ENCODE measurements at regions not wholly inside any gene's neighbourhood (a gene's known extent, or its start where the extent isn't known, plus 50 kb on each side); places are given as distances from the start of the nearest gene placed in this dataset.

DNA sequence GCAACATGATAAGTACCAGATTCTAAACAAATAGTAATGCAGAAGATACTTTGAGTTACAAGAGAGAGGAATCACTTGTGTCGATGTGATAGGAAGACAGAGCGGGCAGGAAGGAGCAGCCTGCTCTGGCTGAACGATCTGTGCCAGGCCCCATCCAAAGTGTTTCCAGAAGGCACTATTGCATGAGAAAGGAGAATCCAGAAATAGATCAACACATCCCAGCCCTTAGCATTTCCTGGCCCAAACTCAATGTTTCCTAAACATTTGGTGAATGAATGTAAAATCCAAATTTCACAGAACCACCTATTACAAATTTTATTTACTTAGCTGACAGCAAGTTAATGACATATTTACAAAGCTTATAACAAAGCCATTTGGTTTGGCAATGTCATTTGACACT lies 257.2 kb downstream of the TXNL1 start:
- TF ChIP-seq EZH2 (IDR thresholded peaks at IDR 0.05) (no peak), POLR2AphosphoS5 (IDR thresholded peaks at IDR 0.05; ENCODE audit: borderline replicate concordance, low read depth, low read length) (no peak), FOXP2 (optimal IDR thresholded peaks at IDR 0.05; ENCODE audit: control extremely low read depth, extremely low read length, insufficient read depth) (no peak)

Measured in SK-N-MC (cell line).